Esophagus squamous epithelium (tissue), 4 donors: ENCODE measurements at regions not wholly inside any gene's neighbourhood (a gene's known extent, or its start where the extent isn't known, plus 50 kb on each side); places are given as distances from the start of the nearest gene placed in this dataset.
"Not testable (repeated sequence)": the region's sequence is repeated elsewhere in the genome, so short reads cannot be mapped to it uniquely, and the experiment has no call there.

Experiments used
- CTCF ChIP-seq, 6 experiments: fragments of 450-650 bp in 4 of 6; fragments of 200-600 bp in 2 of 6; sonication (generic) in 2 of 6; IDR thresholded peaks; one replicate each; pipeline ENCODE4 v1.5.1; 2016 to 2019; ENCODE audit warnings: antibody characterized with exemption in 6 of 6, mild to moderate bottlenecking in 4 of 6, moderate library complexity in 4 of 6
- POLR2A ChIP-seq, 4 donors: fragments of 450-650 bp; IDR thresholded peaks; one replicate each; pipeline ENCODE4 v1.6.1; 2017; ENCODE audit warnings: antibody characterized with exemption in 4 of 4, mild to moderate bottlenecking in 4 of 4, moderate library complexity in 3 of 4

DNA sequence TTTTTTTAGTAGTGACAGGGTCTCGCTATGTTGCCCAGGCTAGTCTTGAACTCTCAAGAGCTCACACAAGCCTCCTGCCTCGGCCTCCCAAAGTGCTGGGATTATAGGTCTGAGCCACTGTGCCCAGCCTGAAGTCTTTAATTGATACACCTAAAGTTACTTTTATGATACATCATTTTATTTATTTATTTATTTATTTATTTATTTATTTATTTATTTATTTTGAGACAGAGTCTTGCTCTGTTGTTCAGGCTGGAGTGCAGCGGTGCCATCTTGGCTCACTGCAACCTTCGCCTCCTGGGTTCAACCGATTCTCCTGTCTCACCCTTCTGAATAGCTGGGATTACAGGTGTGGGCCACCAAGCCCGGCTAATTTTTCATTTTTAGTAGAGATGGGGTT lies 202.3 kb downstream of the CDRT15L2 start:
- TF ChIP-seq CTCF, POLR2A (IDR thresholded peaks at IDR 0.05): not testable (repeated sequence)
